K562 (cell line): ENCODE measurements at regions not wholly inside any gene's neighbourhood (a gene's known extent, or its start where the extent isn't known, plus 50 kb on each side); places are given as distances from the start of the nearest gene placed in this dataset.

Experiments used
- ATAC-seq: fragments of 200-7000 bp; cut with Tn5 transposase; 3 replicates; pipeline ENCODE4 v1.9.1; 2020; ENCODE audit warnings: moderate library complexity
- BruUV-seq: library from RNA; stranded (reverse); fragments of 400-500 nt; replicated peaks from 2 replicates; lab custom pipeline; 2021; lab: Mats Ljungman, UMichigan
- CTCF ChIA-PET: fragments of 300-600 bp; formaldehyde crosslinking; extraction: SDS; loops from one replicate; lab custom pipeline; 2021; ENCODE audit warnings: low intra/inter-chr PET ratio; lab: Yijun Ruan, JAX
- POLR2A ChIA-PET: fragments of 300-600, 350-650 bp; sonication (Branson Sonifier 250); formaldehyde crosslinking; extraction: SDS; loops from one replicate; lab custom pipeline; 2021; ENCODE audit warnings: antibody characterized with exemption, inconsistent platforms; lab: Yijun Ruan, JAX
- DNase-seq, 4 experiments: peaks; one replicate each; pipeline versions ENCODE4 v3.0.0 to v3.0.0-alpha.2; 2011 to 2018; ENCODE audit warnings: low spot score in 3 of 4, mixed read lengths in 3 of 4; ENCODE audit errors: extremely low read depth in 1 of 4
- FAIRE-seq: peaks from 2 replicates; lab custom pipeline; 2011; peaks lifted over from hg19 to GRCh38; lab: Jason Lieb, UNC
- H2AFZ ChIP-seq: 2 replicates; pipeline ENCODE4 v1.6.0; 2011; ENCODE audit warnings: low read depth, low read length, control low read depth, inconsistent platforms
- H3K27ac ChIP-seq: fragments of 200-600 bp; 3 replicates; pipeline ENCODE4 v1.8.0; 2011; ENCODE audit warnings: low read depth, mild to moderate bottlenecking, control low read depth, inconsistent platforms, low read length, moderate library complexity, mixed read lengths; ENCODE audit errors: extremely low read depth
- H3K27me3 ChIP-seq, 2 experiments: fragments of 300-600 bp in 1 of 2; 2 replicates in 1 of 2; 3 replicates in 1 of 2; pipeline versions ENCODE4 v1.6.0 to v1.8.0; 2011; ENCODE audit warnings: inconsistent platforms in 2 of 2, low read length in 2 of 2, mild to moderate bottlenecking in 1 of 2, mixed read lengths in 1 of 2, moderate library complexity in 1 of 2; ENCODE audit not compliant: control insufficient read depth in 2 of 2, insufficient read depth in 2 of 2
- H3K36me3 ChIP-seq: fragments of 300-600 bp; 3 replicates; pipeline ENCODE4 v1.8.0; 2011; ENCODE audit warnings: mild to moderate bottlenecking, low read length, inconsistent platforms; ENCODE audit not compliant: control insufficient read depth, insufficient read depth
- H3K4me1 ChIP-seq, 2 experiments: fragments of 200-600 bp in 1 of 2; replicated peaks in 1 of 2; 2 replicates in 1 of 2; 3 replicates in 1 of 2; pipeline versions ENCODE4 v1.5.1 to v1.8.0; 2011; ENCODE audit warnings: inconsistent platforms in 2 of 2, low read length in 2 of 2, mild to moderate bottlenecking in 1 of 2, mixed read lengths in 1 of 2, moderate library complexity in 1 of 2; ENCODE audit not compliant: control insufficient read depth in 2 of 2, insufficient read depth in 2 of 2
- H3K4me2 ChIP-seq: 2 replicates; pipeline ENCODE4 v1.6.1; 2011; ENCODE audit warnings: low read length, control low read depth, inconsistent platforms, mixed read lengths; ENCODE audit not compliant: insufficient read depth
- H3K4me3 ChIP-seq: fragments of 200-600 bp; sonication (generic), shearing (Covaris generic); 2 replicates; pipeline ENCODE4 v1.5.1; 2016; ENCODE audit warnings: control low read depth, inconsistent platforms
- H3K79me2 ChIP-seq: fragments of 200-600 bp; 3 replicates; pipeline ENCODE4 v1.8.0; 2011; ENCODE audit warnings: low read length, inconsistent platforms; ENCODE audit not compliant: control insufficient read depth, insufficient read depth
- H3K9ac ChIP-seq, 2 experiments: 2 replicates each; pipeline versions ENCODE4 v1.6.0 to v1.6.1; 2011; ENCODE audit warnings: low read depth in 2 of 2, low read length in 2 of 2, control low read depth in 1 of 2, inconsistent platforms in 1 of 2, mild to moderate bottlenecking in 1 of 2, mixed read lengths in 1 of 2; ENCODE audit not compliant: insufficient read depth in 1 of 2
- H3K9me1 ChIP-seq: one replicate; pipeline ENCODE4 v1.6.0; 2011; ENCODE audit warnings: inconsistent platforms, mild to moderate bottlenecking, low read length, moderate library complexity; ENCODE audit not compliant: control insufficient read depth, insufficient read depth
- H3K9me3 ChIP-seq: replicated peaks from 2 replicates; pipeline ENCODE4 v1.5.1; 2011; ENCODE audit warnings: low read depth, low read length, inconsistent platforms; ENCODE audit not compliant: control insufficient read depth, insufficient read depth
- H4K20me1 ChIP-seq: replicated peaks from 2 replicates; pipeline ENCODE4 v1.6.1; 2011; ENCODE audit warnings: low read length, inconsistent platforms, mixed read lengths; ENCODE audit not compliant: control insufficient read depth, insufficient read depth
- BCL6 ChIP-seq: fragments of 250-450 bp; sonication (Bioruptor Pico); IDR thresholded peaks from 2 replicates; pipeline ENCODE4 v1.4.0; 2020
- CHD4 ChIP-seq: fragments of 200-600 bp; sonication (generic); IDR thresholded peaks from 3 replicates; pipeline ENCODE4 v1.6.1; 2012; ENCODE audit warnings: low read depth, mild to moderate bottlenecking, mixed read lengths, low read length, inconsistent platforms; ENCODE audit not compliant: insufficient read depth, insufficient replicate concordance, poor library complexity, severe bottlenecking
- CXXC5 ChIP-seq: fragments of 250-450 bp; sonication (Bioruptor Pico); IDR thresholded peaks from 2 replicates; pipeline ENCODE4 v1.8.0; 2022; ENCODE audit warnings: inconsistent platforms, mild to moderate bottlenecking, moderate library complexity
- NFIX ChIP-seq: fragments of 250-450 bp; sonication (Bioruptor Pico); IDR thresholded peaks from 2 replicates; pipeline ENCODE4 v1.4.0; 2020; ENCODE audit warnings: low read depth, mild to moderate bottlenecking, moderate library complexity
- TAF7 ChIP-seq: fragments of 450-650 bp; IDR thresholded peaks from 2 replicates; pipeline ENCODE4 v1.6.1; 2016; ENCODE audit warnings: missing genetic modification characterization, missing compliant biosample characterization
- TSC22D4 ChIP-seq: fragments of 450-650 bp; IDR thresholded peaks from 2 replicates; pipeline ENCODE4 v1.6.1; 2016; ENCODE audit warnings: missing genetic modification characterization, missing biosample characterization, control low read depth
- U2AF1 ChIP-seq: fragments of 200-400 bp; formaldehyde crosslinking; optimal IDR thresholded peaks from 2 replicates; pipeline ENCODE3; 2017; ENCODE audit warnings: mild to moderate bottlenecking, low read depth, low read length, moderate library complexity
- ZNF253 ChIP-seq: fragments of 250-450 bp; sonication (Bioruptor Pico); conservative IDR thresholded peaks from 2 replicates; pipeline ENCODE4 v1.6.1; 2021; ENCODE audit warnings: mild to moderate bottlenecking
- ZNF57 ChIP-seq: fragments of 450-650 bp; formaldehyde crosslinking; IDR thresholded peaks from 2 replicates; pipeline ENCODE4 v1.4.0; 2020; ENCODE audit warnings: mild to moderate bottlenecking, moderate library complexity
- ZNF644 ChIP-seq: fragments of 200-800 bp; sonication (Bioruptor generic); IDR thresholded peaks from 2 replicates; pipeline ENCODE4 v1.6.1; 2016; ENCODE audit warnings: low read depth, missing genetic modification characterization, missing compliant biosample characterization
- ZNF668 ChIP-seq: fragments of 250-450 bp; sonication (Bioruptor Pico); IDR thresholded peaks from 2 replicates; pipeline ENCODE4 v1.8.0; 2022; ENCODE audit warnings: mild to moderate bottlenecking, inconsistent platforms
- WGBS: fragments of 100-300 bp; shearing (Covaris generic); methylation state at CpG from one replicate; pipeline ENCODE4 v1.1.6; 2016; ENCODE audit warnings: low coverage, mixed read lengths; ENCODE audit not compliant: insufficient coverage; ENCODE audit errors: missing lambda C conversion rate; 5-methylcytosine and 5-hydroxymethylcytosine counted together
- in situ Hi-C: fragments of 300-500 bp; cut with MboI; formaldehyde crosslinking; loops from 4 replicates; pipeline ENCODE4 v1.15.0; 2018; ENCODE audit warnings: inconsistent platforms, mixed read lengths
- intact Hi-C: fragments of 100-400 bp; cut with micrococcal nuclease; formaldehyde crosslinking; loops from 2 replicates; pipeline ENCODE4 v1.14.2; 2022
- TF ChIP-seq, protein P1 (sequence below): IDR thresholded peaks from 2 replicates; pipeline ENCODE4 v1.6.1; 2011; ENCODE audit not compliant: insufficient read length; ENCODE audit errors: extremely low read depth
- TF ChIP-seq, protein P2 (sequence below): fragments of 450-650 bp; conservative IDR thresholded peaks from 2 replicates; pipeline ENCODE4 v1.6.1; 2016; ENCODE audit warnings: missing genetic modification characterization, low read depth, mild to moderate bottlenecking, control low read depth, missing compliant biosample characterization

DNA sequence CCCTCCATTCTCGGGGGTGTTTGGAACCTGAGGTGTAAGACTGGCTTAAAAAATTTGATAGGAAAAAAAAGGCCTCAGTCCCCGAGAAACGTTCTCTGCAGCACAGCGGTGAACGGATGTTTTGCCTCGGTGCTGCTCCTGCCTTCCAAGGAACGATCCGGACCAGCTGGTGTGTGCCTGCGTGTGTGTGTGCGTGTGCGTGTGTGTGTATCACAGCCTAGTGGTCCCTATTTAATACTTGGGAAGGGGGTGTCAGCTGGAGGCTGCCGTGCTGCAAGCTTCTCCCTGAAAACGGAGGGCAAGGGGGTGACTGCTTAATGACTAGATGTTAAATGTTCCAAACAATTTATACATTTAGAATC lies 76.9 kb downstream of the LHX2 start:
- Histone ChIP-seq H3K27me3 (peaks cover 15 to 47% of the 10 kb centered on the region in 2 experiments; a peak in 3 of 5 replicates), H3K9me3 (no peaks in the 10 kb centered on the region; the same call in 1 of the 2 replicates), H3K36me3 (no peaks in the 10 kb centered on the region), H2AFZ (no peak overlapping the region), H4K20me1 (no peaks in the 10 kb centered on the region), H3K9me1 (no peaks in the 10 kb centered on the region), H3K9ac (no peak overlapping the region), H3K27ac (no peak overlapping the region), H3K79me2 (no peaks in the 10 kb centered on the region), H3K4me2 (no peak overlapping the region), H3K4me1 (no peaks in the 10 kb centered on the region), H3K4me3 (no peak overlapping the region)
- ATAC-seq (no peak), DNase-seq (no peak), FAIRE-seq (no peak)
- in situ Hi-C loops (no loop called here), intact Hi-C loops (no loop called here)
- TF ChIP-seq CHD4 (no peak), CXXC5 (CRISPR knock-in tag) (no peak), TSC22D4 (tag) (no peak), ZNF644 (no peak), ZNF668 (CRISPR knock-in tag) (no peak), U2AF1 (no peak), ZNF57 (CRISPR knock-in tag) (no peak), ZNF253 (CRISPR knock-in tag) (no peak), TAF7 (tag) (no peak), NFIX (CRISPR knock-in tag) (no peak), BCL6 (CRISPR knock-in tag) (no peak)
- TF ChIP-seq, protein P1, sequence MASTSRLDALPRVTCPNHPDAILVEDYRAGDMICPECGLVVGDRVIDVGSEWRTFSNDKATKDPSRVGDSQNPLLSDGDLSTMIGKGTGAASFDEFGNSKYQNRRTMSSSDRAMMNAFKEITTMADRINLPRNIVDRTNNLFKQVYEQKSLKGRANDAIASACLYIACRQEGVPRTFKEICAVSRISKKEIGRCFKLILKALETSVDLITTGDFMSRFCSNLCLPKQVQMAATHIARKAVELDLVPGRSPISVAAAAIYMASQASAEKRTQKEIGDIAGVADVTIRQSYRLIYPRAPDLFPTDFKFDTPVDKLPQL: no peak
- TF ChIP-seq, protein P2, sequence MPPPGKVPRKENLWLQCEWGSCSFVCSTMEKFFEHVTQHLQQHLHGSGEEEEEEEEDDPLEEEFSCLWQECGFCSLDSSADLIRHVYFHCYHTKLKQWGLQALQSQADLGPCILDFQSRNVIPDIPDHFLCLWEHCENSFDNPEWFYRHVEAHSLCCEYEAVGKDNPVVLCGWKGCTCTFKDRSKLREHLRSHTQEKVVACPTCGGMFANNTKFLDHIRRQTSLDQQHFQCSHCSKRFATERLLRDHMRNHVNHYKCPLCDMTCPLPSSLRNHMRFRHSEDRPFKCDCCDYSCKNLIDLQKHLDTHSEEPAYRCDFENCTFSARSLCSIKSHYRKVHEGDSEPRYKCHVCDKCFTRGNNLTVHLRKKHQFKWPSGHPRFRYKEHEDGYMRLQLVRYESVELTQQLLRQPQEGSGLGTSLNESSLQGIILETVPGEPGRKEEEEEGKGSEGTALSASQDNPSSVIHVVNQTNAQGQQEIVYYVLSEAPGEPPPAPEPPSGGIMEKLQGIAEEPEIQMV: no peak
- WGBS: 7% methylated on average over 13 of the region's 13 CpGs
- ChIA-PET CTCF (no interaction called here), POLR2A (interaction anchor here (0.6 kb wide), 1 partner anchor 75 kb away, joined by 4 read pairs; no protein-coding TSS in a partner anchor)
- BruUV-seq: no TSS peak
